ENCODE measurements at regions not wholly inside any gene's neighbourhood (a gene's known extent, or its start where the extent isn't known, plus 50 kb on each side); places are given as distances from the start of the nearest gene placed in this dataset.

GRCh38 chr5:111935835-111936234 lies 178.8 kb upstream of the NREP start:
- DNase-seq (ENCODE audit: insufficient read length) (no peak), FAIRE-seq (no peak)
- TF ChIP-seq POLR2AphosphoS5 (IDR thresholded peaks at IDR 0.05; ENCODE audit: low read depth, low read length), result no peak
- no peak for TF ChIP-seq TAF1 (IDR thresholded peaks at IDR 0.05; ENCODE audit: borderline replicate concordance, low read depth, low read length)
- TF ChIP-seq POLR2A (IDR thresholded peaks at IDR 0.05; ENCODE audit: low read depth, low read length), result no peak

- TF ChIP-seq TAF1 (IDR thresholded peaks at IDR 0.05; ENCODE audit: borderline replicate concordance, low read depth, low read length) (no peak), POLR2A (IDR thresholded peaks at IDR 0.05; ENCODE audit: low read depth, low read length) (no peak)
- no peak for FAIRE-seq
- DNase-seq (ENCODE audit: insufficient read length), result no peak
Observed at GRCh38 chr5:111935009-111935408, 178.0 kb upstream of the NREP start.

GRCh38 chr5:111934511-111934910 lies 177.5 kb upstream of the NREP start:
- no peak for FAIRE-seq
- DNase-seq (ENCODE audit: insufficient read length), result no peak
- TF ChIP-seq POLR2AphosphoS5 (IDR thresholded peaks at IDR 0.05; ENCODE audit: low read depth, low read length) (no peak), TAF1 (IDR thresholded peaks at IDR 0.05; ENCODE audit: borderline replicate concordance, low read depth, low read length) (no peak), POLR2A (IDR thresholded peaks at IDR 0.05; ENCODE audit: low read depth, low read length) (no peak)

- FAIRE-seq, result no peak
- TF ChIP-seq POLR2AphosphoS5 (IDR thresholded peaks at IDR 0.05; ENCODE audit: low read depth, low read length) (no peak), TAF1 (IDR thresholded peaks at IDR 0.05; ENCODE audit: borderline replicate concordance, low read depth, low read length) (no peak), POLR2A (IDR thresholded peaks at IDR 0.05; ENCODE audit: low read depth, low read length) (no peak)
- no peak for DNase-seq (ENCODE audit: insufficient read length)
Observed at GRCh38 chr5:111933086-111933485, 176.1 kb upstream of the NREP start.

- FAIRE-seq (no peak), DNase-seq (ENCODE audit: insufficient read length) (no peak)
- TF ChIP-seq TAF1 (IDR thresholded peaks at IDR 0.05; ENCODE audit: borderline replicate concordance, low read depth, low read length) (no peak), POLR2AphosphoS5 (IDR thresholded peaks at IDR 0.05; ENCODE audit: low read depth, low read length) (no peak), POLR2A (IDR thresholded peaks at IDR 0.05; ENCODE audit: low read depth, low read length) (no peak)
Observed at GRCh38 chr5:111932628-111933027, 175.6 kb upstream of the NREP start.

- DNase-seq (ENCODE audit: insufficient read length), result no peak
- FAIRE-seq, result no peak
- no peak for TF ChIP-seq POLR2AphosphoS5 (IDR thresholded peaks at IDR 0.05; ENCODE audit: low read depth, low read length)
- no peak for TF ChIP-seq POLR2A (IDR thresholded peaks at IDR 0.05; ENCODE audit: low read depth, low read length)
- no peak for TF ChIP-seq TAF1 (IDR thresholded peaks at IDR 0.05; ENCODE audit: borderline replicate concordance, low read depth, low read length)
Observed at GRCh38 chr5:111932199-111932598, 175.2 kb upstream of the NREP start.

- no peak for DNase-seq (ENCODE audit: insufficient read length)
- FAIRE-seq, result no peak
- no peak for TF ChIP-seq POLR2AphosphoS5 (IDR thresholded peaks at IDR 0.05; ENCODE audit: low read depth, low read length)
- TF ChIP-seq TAF1 (IDR thresholded peaks at IDR 0.05; ENCODE audit: borderline replicate concordance, low read depth, low read length), result no peak
- no peak for TF ChIP-seq POLR2A (IDR thresholded peaks at IDR 0.05; ENCODE audit: low read depth, low read length)
Observed at GRCh38 chr5:111931655-111932054, 174.7 kb upstream of the NREP start.

GRCh38 chr5:111930905-111931461 lies 174.0 kb upstream of the NREP start:
- TF ChIP-seq POLR2AphosphoS5 (IDR thresholded peaks at IDR 0.05; ENCODE audit: low read depth, low read length) (no peak), POLR2A (IDR thresholded peaks at IDR 0.05; ENCODE audit: low read depth, low read length) (no peak), TAF1 (IDR thresholded peaks at IDR 0.05; ENCODE audit: borderline replicate concordance, low read depth, low read length) (no peak)
- DNase-seq (ENCODE audit: insufficient read length) (no peak), FAIRE-seq (no peak)

- DNase-seq (ENCODE audit: insufficient read length) (no peak), FAIRE-seq (no peak)
- no peak for TF ChIP-seq TAF1 (IDR thresholded peaks at IDR 0.05; ENCODE audit: borderline replicate concordance, low read depth, low read length)
- TF ChIP-seq POLR2AphosphoS5 (IDR thresholded peaks at IDR 0.05; ENCODE audit: low read depth, low read length), result no peak
- no peak for TF ChIP-seq POLR2A (IDR thresholded peaks at IDR 0.05; ENCODE audit: low read depth, low read length)
Observed at GRCh38 chr5:111930449-111930848, 173.5 kb upstream of the NREP start.

- no peak for FAIRE-seq
- TF ChIP-seq POLR2A (IDR thresholded peaks at IDR 0.05; ENCODE audit: low read depth, low read length) (no peak), TAF1 (IDR thresholded peaks at IDR 0.05; ENCODE audit: borderline replicate concordance, low read depth, low read length) (no peak), POLR2AphosphoS5 (IDR thresholded peaks at IDR 0.05; ENCODE audit: low read depth, low read length) (no peak)
- DNase-seq (ENCODE audit: insufficient read length), result no peak
Observed at GRCh38 chr5:111929867-111930266, 172.9 kb upstream of the NREP start.

- TF ChIP-seq POLR2A (IDR thresholded peaks at IDR 0.05; ENCODE audit: low read depth, low read length) (no peak), TAF1 (IDR thresholded peaks at IDR 0.05; ENCODE audit: borderline replicate concordance, low read depth, low read length) (no peak), POLR2AphosphoS5 (IDR thresholded peaks at IDR 0.05; ENCODE audit: low read depth, low read length) (no peak)
- DNase-seq (ENCODE audit: insufficient read length) (no peak), FAIRE-seq (no peak)
Observed at GRCh38 chr5:111929261-111929660, 172.3 kb upstream of the NREP start.

- FAIRE-seq (no peak), DNase-seq (ENCODE audit: insufficient read length) (no peak)
- no peak for TF ChIP-seq TAF1 (IDR thresholded peaks at IDR 0.05; ENCODE audit: borderline replicate concordance, low read depth, low read length)
- no peak for TF ChIP-seq POLR2A (IDR thresholded peaks at IDR 0.05; ENCODE audit: low read depth, low read length)
- no peak for TF ChIP-seq POLR2AphosphoS5 (IDR thresholded peaks at IDR 0.05; ENCODE audit: low read depth, low read length)
Observed at GRCh38 chr5:111928511-111928910, 171.5 kb upstream of the NREP start.

- FAIRE-seq, result no peak
- no peak for DNase-seq (ENCODE audit: insufficient read length)
- TF ChIP-seq TAF1 (IDR thresholded peaks at IDR 0.05; ENCODE audit: borderline replicate concordance, low read depth, low read length) (no peak), POLR2A (IDR thresholded peaks at IDR 0.05; ENCODE audit: low read depth, low read length) (no peak), POLR2AphosphoS5 (IDR thresholded peaks at IDR 0.05; ENCODE audit: low read depth, low read length) (no peak)
Observed at GRCh38 chr5:111927191-111927590, 170.2 kb upstream of the NREP start.
